Stimulated activated CD8-positive, alpha-beta memory T cell treated with anti-CD3 and anti-CD28 coated beads, Interleukin-12 subunit alpha, Interleukin-12 subunit beta, amount 100 ng/mL, for 1 hour (primary cell): ENCODE measurements at regions not wholly inside any gene's neighbourhood (a gene's known extent, or its start where the extent isn't known, plus 50 kb on each side); places are given as distances from the start of the nearest gene placed in this dataset.
"Not testable (repeated sequence)": the region's sequence is repeated elsewhere in the genome, so short reads cannot be mapped to it uniquely, and the experiment has no call there.

ENCODE experiments used
- DNase-seq: peaks from one replicate; pipeline ENCODE4 v3.0.0-alpha.2; 2020; ENCODE audit warnings: low read depth

GRCh38 chr5:124963236-124963919, 216.9 kb upstream of the ZNF608 start:
- no peak for DNase-seq

DNA sequence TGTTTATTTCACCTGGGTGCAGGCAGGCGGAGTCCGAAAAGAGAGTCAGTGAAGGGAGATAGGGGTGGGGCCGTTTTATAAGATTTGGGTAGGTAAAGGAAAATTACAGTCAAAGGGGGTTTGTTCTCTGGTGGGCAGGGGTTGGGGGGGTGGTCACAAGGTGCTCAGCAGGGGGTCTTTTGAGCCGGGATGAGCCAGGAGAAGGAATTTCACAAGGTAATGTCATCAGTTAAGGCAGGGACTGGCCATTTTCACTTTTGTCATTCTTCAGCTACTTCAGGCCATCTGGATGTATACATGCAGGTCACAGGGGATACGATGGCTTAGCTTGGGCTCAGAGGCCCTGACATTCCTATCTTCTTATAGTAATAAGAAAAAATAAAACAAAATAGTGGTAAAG, 220.3 kb upstream of the ZNF608 start:
- not testable (repeated sequence) for DNase-seq

DNA sequence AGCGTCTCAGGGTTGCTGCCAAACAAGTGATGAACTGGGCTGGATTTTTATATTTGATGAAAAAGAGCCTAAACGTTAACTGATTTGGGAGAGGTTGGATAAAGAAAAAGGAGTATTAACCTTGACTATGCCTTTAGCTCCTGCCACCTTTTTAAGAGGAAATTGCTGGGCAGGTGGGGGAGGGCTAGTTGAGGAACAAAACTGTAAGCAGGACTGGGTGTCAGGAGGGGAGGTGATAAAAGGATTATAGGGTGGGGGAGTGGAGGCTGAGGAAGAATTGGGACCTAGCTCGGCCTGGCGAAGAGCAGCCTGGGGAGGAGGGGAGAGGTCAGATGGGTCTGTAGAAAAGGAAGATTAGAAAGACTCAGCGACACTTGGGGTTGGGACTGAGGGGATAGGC, 223.9 kb upstream of the ZNF608 start:
- DNase-seq, result not testable (repeated sequence)

- DNase-seq, result no peak
Observed at GRCh38 chr5:124972703-124973102, 226.3 kb upstream of the ZNF608 start.

DNA sequence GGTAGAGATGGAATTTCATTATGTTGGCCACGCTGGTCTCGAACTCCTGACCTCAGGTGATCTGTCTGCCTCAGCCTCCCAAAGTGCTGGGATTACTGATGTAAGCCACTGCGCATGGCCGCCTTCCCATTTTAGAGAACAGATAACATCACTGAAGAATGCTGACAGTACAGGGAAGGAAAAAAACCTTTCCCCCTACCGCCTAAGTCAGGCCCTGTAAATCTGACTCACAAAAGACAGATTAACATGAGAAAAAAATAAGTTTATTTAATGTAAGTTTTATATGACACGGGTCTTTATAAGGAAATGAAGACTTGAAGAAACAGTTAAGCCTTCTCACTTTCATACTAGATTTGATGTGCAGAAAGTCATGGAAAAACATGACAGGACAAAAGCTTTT, 227.2 kb upstream of the ZNF608 start:
- no peak for DNase-seq

DNA sequence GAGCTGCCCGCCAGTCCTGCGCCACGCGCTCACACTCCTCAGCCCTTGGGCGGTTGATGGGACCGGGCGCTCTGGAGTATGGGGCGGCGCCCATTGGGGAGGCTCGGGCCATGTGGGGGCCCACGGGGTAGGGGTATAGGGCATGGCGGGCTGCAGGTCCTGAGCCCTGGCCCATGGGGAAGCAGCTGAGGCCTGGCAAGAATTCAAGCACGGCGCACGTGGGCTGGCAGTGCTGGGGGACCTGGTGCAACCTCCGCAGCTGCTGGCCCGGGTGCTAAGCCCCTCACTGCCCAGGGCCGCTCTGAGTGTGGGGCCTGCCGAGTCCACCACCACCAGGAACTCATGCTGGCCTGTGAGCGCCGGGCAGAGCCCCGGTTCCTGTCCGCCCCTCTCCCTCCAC, 229.6 kb upstream of the ZNF608 start:
- DNase-seq, result no peak

GRCh38 chr5:124979251-124979650, 232.8 kb upstream of the ZNF608 start:
- DNase-seq, result no peak

GRCh38 chr5:124980163-124980941, 233.9 kb upstream of the ZNF608 start:
- no peak for DNase-seq

DNA sequence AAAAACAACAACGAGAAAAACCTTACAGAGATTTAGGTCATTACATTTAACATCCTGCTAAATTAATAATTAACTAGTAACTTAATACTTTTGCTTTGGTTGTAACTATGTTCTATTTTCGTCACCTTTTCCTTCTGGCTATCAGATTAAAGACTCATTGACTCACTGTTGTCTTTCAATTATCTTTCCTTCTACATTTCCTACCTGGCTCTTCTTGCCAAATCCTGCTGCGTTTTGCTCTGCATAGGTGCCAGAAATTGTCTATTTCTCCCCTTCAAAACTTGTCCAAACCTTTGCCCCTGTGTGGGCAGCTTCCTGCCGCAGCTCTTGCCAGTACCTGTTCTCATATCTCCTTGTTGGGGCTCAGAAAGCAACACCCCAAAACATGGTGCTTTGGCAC, 235.5 kb upstream of the ZNF608 start:
- no peak for DNase-seq

DNA sequence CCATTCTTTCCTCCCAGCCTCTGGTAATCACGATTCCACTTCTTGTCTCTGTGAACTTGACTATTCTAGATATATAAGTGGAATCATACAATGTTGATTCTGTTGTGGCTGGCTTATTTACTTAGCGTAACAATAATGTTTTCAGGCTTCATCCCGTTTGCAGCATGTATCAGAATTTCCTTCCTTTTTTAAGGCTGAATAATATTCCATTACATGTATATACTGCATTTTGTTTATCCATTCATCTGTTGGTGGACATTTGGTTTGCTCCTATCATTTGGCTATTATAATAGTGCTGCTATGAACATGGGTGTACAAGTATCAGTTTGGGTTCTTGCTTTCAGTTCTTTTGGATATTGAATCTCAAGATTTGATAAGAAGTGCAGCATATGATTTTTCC, 239.7 kb upstream of the ZNF608 start:
- no peak for DNase-seq

DNA sequence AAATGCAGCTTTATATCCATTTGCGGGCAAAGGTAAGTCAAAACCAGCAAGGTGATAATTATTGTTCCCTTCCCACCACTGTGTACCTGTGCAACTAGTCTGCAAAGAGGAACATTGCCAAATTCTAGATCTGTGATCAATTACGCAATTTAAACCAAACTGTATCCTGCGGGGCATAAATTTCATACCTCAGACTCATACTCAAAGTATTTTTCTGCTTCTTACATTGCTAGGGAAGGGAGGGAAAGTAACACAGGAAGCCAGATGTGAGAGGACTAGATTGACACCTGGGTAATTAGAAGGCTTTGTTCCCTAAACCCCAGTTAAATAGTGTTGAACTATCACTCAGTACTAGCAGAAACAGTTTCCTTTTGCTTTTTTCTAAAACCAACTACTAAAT, 240.2 kb upstream of the ZNF608 start:
- DNase-seq, result no peak

DNA sequence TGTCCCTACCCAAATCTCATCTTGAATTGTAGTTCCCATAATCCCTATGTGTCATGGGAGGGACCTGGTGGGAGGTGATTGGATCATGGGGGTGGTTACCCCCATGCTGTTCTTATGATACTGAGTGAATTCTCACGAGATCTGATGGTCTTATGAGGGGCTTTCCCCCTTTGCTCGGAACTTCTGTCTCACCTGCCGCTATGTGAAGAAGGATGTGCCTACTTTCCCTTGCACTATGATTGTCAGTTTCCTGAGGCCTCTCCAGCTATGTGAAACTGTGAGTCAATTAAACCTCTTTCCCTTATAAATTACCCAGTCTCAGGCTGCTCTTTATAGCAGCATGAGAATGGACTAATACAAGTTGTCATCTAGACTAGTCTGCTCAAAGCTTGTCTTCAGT, 241.3 kb upstream of the ZNF608 start:
- not testable (repeated sequence) for DNase-seq

GRCh38 chr5:124990723-124991122, 244.3 kb upstream of the ZNF608 start:
- DNase-seq, result no peak

- DNase-seq, result no peak
Observed at GRCh38 chr5:124995421-124995820, 249.0 kb upstream of the ZNF608 start.

DNA sequence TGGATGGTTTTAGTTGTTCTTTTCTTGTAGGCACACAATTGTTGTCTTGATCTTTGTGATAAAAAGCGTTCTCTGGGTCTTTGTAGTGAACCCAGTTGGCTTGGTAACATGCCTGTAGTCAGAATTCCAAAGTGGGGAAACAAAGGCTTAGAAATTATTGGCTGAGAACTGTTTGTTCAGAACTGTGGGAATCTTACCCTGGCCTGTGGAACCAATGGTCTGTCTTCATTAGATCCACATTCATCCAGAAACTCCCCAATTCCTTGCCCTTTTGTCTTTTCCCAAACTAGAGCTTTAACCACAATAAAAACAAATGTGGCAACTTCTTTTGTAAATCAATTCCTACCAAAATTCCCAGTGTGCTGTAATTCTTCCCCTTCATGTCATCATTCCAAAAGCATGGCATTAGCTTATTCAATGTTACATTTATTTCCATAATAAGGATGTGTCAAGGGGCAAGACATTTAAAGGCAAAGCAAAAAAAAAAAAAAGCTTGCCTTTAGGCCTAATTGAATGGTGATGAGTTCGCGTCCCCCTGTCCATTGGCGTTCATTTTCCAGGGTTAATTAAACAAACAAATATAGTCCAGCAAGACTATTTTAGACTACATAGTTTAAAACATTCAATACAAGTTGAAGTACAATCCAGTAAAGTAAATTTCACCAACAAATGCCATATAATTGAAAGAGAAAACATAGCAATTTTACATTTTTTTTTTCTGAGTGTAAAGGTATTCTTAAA, 249.8 kb upstream of the ZNF608 start:
- DNase-seq, result no peak

DNA sequence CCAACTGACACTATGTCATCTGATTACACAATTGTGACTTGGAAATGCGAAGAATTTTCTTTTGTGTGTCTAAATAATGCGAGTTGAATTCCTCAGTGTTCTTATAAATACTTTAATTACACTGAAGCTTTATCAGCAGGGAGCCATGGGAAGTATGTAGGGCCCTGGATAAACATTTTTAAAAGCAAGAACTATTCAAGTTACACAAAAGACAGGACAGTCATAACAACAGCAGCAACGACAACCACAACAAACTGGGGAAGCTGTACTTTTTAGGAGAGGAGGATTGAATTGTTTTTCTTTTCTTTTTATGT, 250.3 kb upstream of the ZNF608 start:
- DNase-seq, result no peak

- no peak for DNase-seq
Observed at GRCh38 chr5:124997186-124997893, 250.9 kb upstream of the ZNF608 start.

DNA sequence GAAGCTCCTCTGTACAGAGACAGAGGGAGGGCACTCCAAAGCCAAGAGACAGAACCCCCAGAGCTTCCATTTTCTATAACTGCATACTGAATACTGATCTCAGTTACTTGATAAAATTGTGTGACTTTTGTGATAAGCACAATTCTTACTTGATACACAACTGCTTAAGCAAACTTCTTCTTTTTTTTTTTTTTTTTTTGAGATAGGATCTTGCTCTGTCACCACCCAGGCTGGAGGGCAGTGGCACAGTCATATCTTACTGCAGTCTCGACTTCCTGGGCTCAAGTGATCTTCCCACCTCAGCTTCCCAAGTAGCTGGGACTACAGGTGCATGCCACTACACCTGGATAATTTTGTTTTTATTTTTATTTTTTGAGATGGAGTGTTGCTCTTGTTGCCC, 252.1 kb upstream of the ZNF608 start:
- DNase-seq, result no peak

- no peak for DNase-seq
Observed at GRCh38 chr5:125002727-125003598, 256.5 kb upstream of the ZNF608 start.

- DNase-seq, result no peak
Observed at GRCh38 chr5:125004009-125004408, 257.6 kb upstream of the ZNF608 start.

DNA sequence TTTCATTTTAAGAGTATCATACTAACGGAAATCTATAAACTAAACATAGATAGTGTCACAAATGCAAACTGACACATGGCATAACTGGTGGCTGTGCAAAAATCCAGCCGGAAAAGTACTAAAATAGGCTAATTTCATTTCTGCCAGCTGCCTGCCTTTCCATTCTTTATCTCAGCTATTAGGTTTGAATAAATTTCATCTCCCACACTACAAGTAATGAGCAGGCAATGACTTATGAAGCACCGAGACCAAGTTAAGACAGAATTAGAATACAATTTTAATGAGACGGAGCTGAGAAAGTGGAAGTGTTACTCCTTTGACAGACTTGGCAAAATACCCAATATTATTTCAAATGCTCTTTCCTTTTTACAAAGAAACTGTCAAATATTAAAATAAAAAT, 258.8 kb upstream of the ZNF608 start:
- no peak for DNase-seq
